ENCODE measurements at regions not wholly inside any gene's neighbourhood (a gene's known extent, or its start where the extent isn't known, plus 50 kb on each side); places are given as distances from the start of the nearest gene placed in this dataset.
"Not testable (repeated sequence)": the region's sequence is repeated elsewhere in the genome, so short reads cannot be mapped to it uniquely, and the experiment has no call there.

GRCh38 chr18:23317975-23318675 is 135.0 kb upstream of the RIOK3 start:
- Histone ChIP-seq H3K4me1 (no peaks in the 10 kb centered on the region), H3K36me3 (no peaks in the 10 kb centered on the region), H3K27me3 (no peaks in the 10 kb centered on the region), H3K9me3 (no peaks in the 10 kb centered on the region), H3K4me3 (no peak overlapping the region), H3K27ac (no peak overlapping the region)
- no peak for TF ChIP-seq CTCF (IDR thresholded peaks at IDR 0.05)
- DNase-seq (no peak), ATAC-seq (no peak)
- intact Hi-C loops (cut with DNase I), result loop anchor here (10.0 kb wide), 1 partner anchor 57 kb away; no protein-coding TSS in a partner anchor

GRCh38 chr18:23320709-23321236 is 132.3 kb upstream of the RIOK3 start:
- intact Hi-C loops (cut with DNase I), result no loop called here
- H3K27ac ChIP-seq, result no peak overlapping the region
- no peaks in the 10 kb centered on the region for H3K36me3 ChIP-seq
- DNase-seq, result no peak
- H3K4me1 ChIP-seq, result no peaks in the 10 kb centered on the region
- no peaks in the 10 kb centered on the region for H3K27me3 ChIP-seq
- H3K9me3 ChIP-seq, result no peaks in the 10 kb centered on the region
- no peak for ATAC-seq
- no peak for TF ChIP-seq CTCF (IDR thresholded peaks at IDR 0.05)
- H3K4me3 ChIP-seq, result no peak overlapping the region

GRCh38 chr18:23321996-23322395 is 131.1 kb upstream of the RIOK3 start:
- DNase-seq (no peak), ATAC-seq (no peak)
- Histone ChIP-seq H3K36me3 (no peaks in the 10 kb centered on the region), H3K27ac (no peak overlapping the region), H3K27me3 (no peaks in the 10 kb centered on the region), H3K4me3 (no peak overlapping the region), H3K4me1 (no peaks in the 10 kb centered on the region), H3K9me3 (no peaks in the 10 kb centered on the region)
- intact Hi-C loops (cut with DNase I), result no loop called here
- no peak for TF ChIP-seq CTCF (IDR thresholded peaks at IDR 0.05)

GRCh38 chr18:23324056-23324811 is 128.9 kb upstream of the RIOK3 start:
- DNase-seq (no peak), ATAC-seq (peak; percentile 93)
- Histone ChIP-seq H3K4me1 (no peaks in the 10 kb centered on the region), H3K27ac (peak overlapping the region; percentile 56), H3K9me3 (no peaks in the 10 kb centered on the region), H3K27me3 (no peaks in the 10 kb centered on the region), H3K4me3 (no peak overlapping the region), H3K36me3 (no peaks in the 10 kb centered on the region)
- TF ChIP-seq CTCF (IDR thresholded peaks at IDR 0.05), result no peak
- intact Hi-C loops (cut with DNase I), result no loop called here

- no peak for DNase-seq
- TF ChIP-seq CTCF (IDR thresholded peaks at IDR 0.05), result no peak
- no peak overlapping the region for H3K4me3 ChIP-seq
- H3K9me3 ChIP-seq, result no peaks in the 10 kb centered on the region
- H3K27me3 ChIP-seq, result no peaks in the 10 kb centered on the region
- H3K36me3 ChIP-seq, result no peaks in the 10 kb centered on the region
- no peaks in the 10 kb centered on the region for H3K4me1 ChIP-seq
- ATAC-seq, result no peak
- intact Hi-C loops (cut with DNase I), result no loop called here
- no peak overlapping the region for H3K27ac ChIP-seq
Observed at GRCh38 chr18:23324861-23325260, 128.2 kb upstream of the RIOK3 start.

- H3K27me3 ChIP-seq; DNase-seq; H3K4me3 ChIP-seq; H3K36me3 ChIP-seq; H3K9me3 ChIP-seq; ATAC-seq; H3K27ac ChIP-seq; H3K4me1 ChIP-seq; intact Hi-C loops (cut with DNase I): not testable (repeated sequence)
Observed at GRCh38 chr18:23329671-23330070, 123.4 kb upstream of the RIOK3 start.

Measured in upper lobe of right lung (tissue), 1 donor.